Thyroid gland (tissue), 4 donors: ENCODE measurements at regions not wholly inside any gene's neighbourhood (a gene's known extent, or its start where the extent isn't known, plus 50 kb on each side); places are given as distances from the start of the nearest gene placed in this dataset.

Experiments used
- DNase-seq, 2 donors: peaks; one replicate each; pipeline ENCODE4 v3.0.0-alpha.2; 2019
- H3K27ac ChIP-seq, 3 donors: fragments of 200-600 bp; sonication (generic); 1 replicate in 2 of 3; 2 replicates in 1 of 3; pipeline ENCODE4 v1.5.1; 2016 to 2019; ENCODE audit warnings: mild to moderate bottlenecking in 1 of 3, moderate library complexity in 1 of 3
- H3K27me3 ChIP-seq: fragments of 200-600 bp; sonication (generic); one replicate; pipeline ENCODE4 v1.5.1; 2019
- H3K36me3 ChIP-seq, 2 donors: fragments of 200-600 bp; sonication (generic); one replicate each; pipeline ENCODE4 v1.5.1; 2016 to 2019
- H3K4me1 ChIP-seq, 2 donors: fragments of 200-600 bp; sonication (generic); one replicate each; pipeline ENCODE4 v1.5.1; 2017 to 2019
- H3K4me3 ChIP-seq, 3 donors: fragments of 200-600 bp; sonication (generic); replicated peaks in 1 of 3; 1 replicate in 2 of 3; 2 replicates in 1 of 3; pipeline ENCODE4 v1.5.1; 2016; ENCODE audit warnings: mild to moderate bottlenecking in 1 of 3
- H3K9me3 ChIP-seq: fragments of 200-600 bp; sonication (generic); one replicate; pipeline ENCODE4 v1.5.1; 2017
- POLR2A ChIP-seq, 2 donors: fragments of 450-650 bp; IDR thresholded peaks; one replicate each; pipeline ENCODE4 v1.6.1; 2017; ENCODE audit warnings: antibody characterized with exemption in 2 of 2, mild to moderate bottlenecking in 2 of 2, moderate library complexity in 1 of 2
- WGBS, 2 donors: methylation state at CpG; one replicate each; pipeline ENCODE4 v1.1.5; 2017; 5-methylcytosine and 5-hydroxymethylcytosine counted together
- intact Hi-C: fragments of 100-400 bp; cut with DNase I; formaldehyde crosslinking; loops from one replicate; pipeline ENCODE4 v1.15.1; 2023
- TF ChIP-seq, protein P1 (sequence below), 6 experiments: fragments of 200-600 bp in 3 of 6; fragments of 450-650 bp in 3 of 6; sonication (generic) in 3 of 6; IDR thresholded peaks; one replicate each; pipeline ENCODE4 v1.5.1; 2016 to 2019; ENCODE audit warnings: antibody characterized with exemption in 6 of 6, mild to moderate bottlenecking in 2 of 6, inconsistent platforms in 1 of 6, moderate library complexity in 1 of 6

DNA sequence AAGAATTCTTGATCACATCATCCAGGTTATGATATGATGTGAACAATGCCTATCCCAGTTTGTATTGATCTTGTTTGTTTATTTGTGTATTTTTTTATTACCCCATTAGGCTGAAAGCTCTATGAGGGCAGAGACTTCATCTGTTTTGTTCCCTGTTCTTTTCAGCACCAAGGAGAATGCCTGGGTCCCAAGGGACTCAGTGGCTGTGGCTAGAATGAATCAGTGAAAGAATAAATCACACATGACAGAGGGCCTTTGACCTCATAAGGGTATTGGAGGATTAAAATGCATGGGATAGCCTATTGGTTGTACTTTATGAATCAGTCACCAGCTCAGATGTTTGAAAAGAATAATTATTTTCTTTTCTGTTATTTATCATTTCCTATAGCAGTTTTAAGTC lies 292.2 kb downstream of the GAS1 start:
- intact Hi-C loops, result no loop called here
- H3K4me3 ChIP-seq, result no peak overlapping the region
- H3K36me3 ChIP-seq, result no peaks in the 10 kb centered on the region
- TF ChIP-seq, protein P1, sequence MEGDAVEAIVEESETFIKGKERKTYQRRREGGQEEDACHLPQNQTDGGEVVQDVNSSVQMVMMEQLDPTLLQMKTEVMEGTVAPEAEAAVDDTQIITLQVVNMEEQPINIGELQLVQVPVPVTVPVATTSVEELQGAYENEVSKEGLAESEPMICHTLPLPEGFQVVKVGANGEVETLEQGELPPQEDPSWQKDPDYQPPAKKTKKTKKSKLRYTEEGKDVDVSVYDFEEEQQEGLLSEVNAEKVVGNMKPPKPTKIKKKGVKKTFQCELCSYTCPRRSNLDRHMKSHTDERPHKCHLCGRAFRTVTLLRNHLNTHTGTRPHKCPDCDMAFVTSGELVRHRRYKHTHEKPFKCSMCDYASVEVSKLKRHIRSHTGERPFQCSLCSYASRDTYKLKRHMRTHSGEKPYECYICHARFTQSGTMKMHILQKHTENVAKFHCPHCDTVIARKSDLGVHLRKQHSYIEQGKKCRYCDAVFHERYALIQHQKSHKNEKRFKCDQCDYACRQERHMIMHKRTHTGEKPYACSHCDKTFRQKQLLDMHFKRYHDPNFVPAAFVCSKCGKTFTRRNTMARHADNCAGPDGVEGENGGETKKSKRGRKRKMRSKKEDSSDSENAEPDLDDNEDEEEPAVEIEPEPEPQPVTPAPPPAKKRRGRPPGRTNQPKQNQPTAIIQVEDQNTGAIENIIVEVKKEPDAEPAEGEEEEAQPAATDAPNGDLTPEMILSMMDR (IDR thresholded peaks at IDR 0.05), result no peak
- TF ChIP-seq POLR2A (IDR thresholded peaks at IDR 0.05), result no peak
- H3K27ac ChIP-seq, result no peak overlapping the region
- H3K9me3 ChIP-seq, result no peaks in the 10 kb centered on the region
- H3K4me1 ChIP-seq, result no peaks in the 10 kb centered on the region
- DNase-seq, result no peak
- no peaks in the 10 kb centered on the region for H3K27me3 ChIP-seq

GRCh38 chr9:86653466-86653865 lies 293.8 kb downstream of the GAS1 start:
- no peak overlapping the region for H3K27ac ChIP-seq
- H3K9me3 ChIP-seq, result no peaks in the 10 kb centered on the region
- intact Hi-C loops, result no loop called here
- DNase-seq, result no peak
- 57 to 97% methylated on average over 3 of the region's 3 CpGs for WGBS, 2 donors
- no peaks in the 10 kb centered on the region for H3K27me3 ChIP-seq
- no peak for TF ChIP-seq POLR2A (IDR thresholded peaks at IDR 0.05)
- TF ChIP-seq, protein P1 (IDR thresholded peaks at IDR 0.05), result no peak
- H3K36me3 ChIP-seq, result no peaks in the 10 kb centered on the region
- no peaks in the 10 kb centered on the region for H3K4me1 ChIP-seq
- H3K4me3 ChIP-seq, result no peak overlapping the region

DNA sequence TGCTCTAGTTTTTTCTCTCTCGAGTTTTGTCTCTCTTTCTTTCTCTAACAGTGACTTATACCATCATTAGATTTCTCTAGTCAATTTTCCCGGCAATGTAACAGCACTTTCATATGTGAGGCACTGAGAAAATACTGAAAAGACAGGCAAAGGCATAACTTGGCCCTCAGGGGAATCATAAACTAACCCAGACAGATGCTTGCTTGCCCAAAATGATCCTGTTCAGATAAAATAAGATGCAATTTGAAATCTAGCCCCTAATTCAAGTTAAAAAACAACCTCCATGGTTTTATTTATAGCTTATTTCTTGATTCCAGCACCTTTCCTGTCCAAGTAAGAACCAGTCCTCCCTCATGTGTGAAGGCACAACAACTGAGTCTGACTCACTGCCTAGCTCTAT lies 294.6 kb downstream of the GAS1 start:
- no peak for DNase-seq
- WGBS, 2 donors, result 75 to 84% methylated on average over 2 of the region's 2 CpGs
- Histone ChIP-seq H3K36me3 (no peaks in the 10 kb centered on the region), H3K4me3 (no peak overlapping the region), H3K27me3 (no peaks in the 10 kb centered on the region), H3K4me1 (no peaks in the 10 kb centered on the region), H3K27ac (no peak overlapping the region), H3K9me3 (no peaks in the 10 kb centered on the region)
- TF ChIP-seq, protein P1 (IDR thresholded peaks at IDR 0.05), result no peak
- no peak for TF ChIP-seq POLR2A (IDR thresholded peaks at IDR 0.05)
- intact Hi-C loops, result no loop called here

DNA sequence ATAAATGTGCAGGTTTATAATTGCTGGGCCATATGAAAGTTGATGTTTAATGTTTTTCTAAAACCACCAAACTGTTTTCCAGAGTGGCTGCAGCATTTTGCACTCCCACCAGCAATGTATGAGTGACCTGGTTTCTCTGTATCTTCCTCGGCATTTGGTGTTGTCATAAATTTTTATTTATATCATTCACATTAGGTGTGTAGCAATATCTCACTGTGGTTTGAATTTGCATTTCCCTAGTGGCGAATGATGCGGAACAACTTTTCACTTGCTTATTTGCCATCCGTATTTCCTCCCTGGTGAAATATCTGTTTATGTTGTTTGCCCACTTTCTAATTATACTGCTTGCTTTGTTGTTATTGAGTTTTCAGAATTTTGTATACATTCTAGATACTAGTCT lies 295.7 kb upstream of the TUT7 start:
- no peaks in the 10 kb centered on the region for H3K4me1 ChIP-seq
- TF ChIP-seq, protein P1 (IDR thresholded peaks at IDR 0.05), result no peak
- no peak overlapping the region for H3K27ac ChIP-seq
- intact Hi-C loops, result no loop called here
- H3K9me3 ChIP-seq, result no peaks in the 10 kb centered on the region
- DNase-seq, result no peak
- 84 to 91% methylated on average over 4 of the region's 4 CpGs for WGBS, 2 donors
- no peak overlapping the region for H3K4me3 ChIP-seq
- no peaks in the 10 kb centered on the region for H3K36me3 ChIP-seq
- H3K27me3 ChIP-seq, result no peaks in the 10 kb centered on the region

- no peak for DNase-seq
- Histone ChIP-seq H3K27ac (no peak overlapping the region), H3K9me3 (no peaks in the 10 kb centered on the region), H3K36me3 (no peaks in the 10 kb centered on the region), H3K4me1 (no peaks in the 10 kb centered on the region), H3K4me3 (no peak overlapping the region), H3K27me3 (no peaks in the 10 kb centered on the region)
- no peak for TF ChIP-seq POLR2A (IDR thresholded peaks at IDR 0.05)
- TF ChIP-seq, protein P1 (IDR thresholded peaks at IDR 0.05), result no peak
- intact Hi-C loops, result no loop called here
- WGBS, 2 donors, result 87 to 94% methylated on average over 4 to 6 of the region's 6 CpGs
These were observed 294.6 kb upstream of the TUT7 start for GRCh38 chr9:86648828-86649170.
